ENCODE measurements at regions not wholly inside any gene's neighbourhood (a gene's known extent, or its start where the extent isn't known, plus 50 kb on each side); places are given as distances from the start of the nearest gene placed in this dataset.

GRCh38 chr22:48745842-48746788 is 1081.6 kb downstream of the BRD1 start:
- Histone ChIP-seq H3K27ac (no peak overlapping the region), H3K4me3 (no peak overlapping the region), H3K4me1 (ENCODE audit: low read depth) (no peaks in the 10 kb centered on the region), H3K9me3 (ENCODE audit: low read depth) (no peaks in the 10 kb centered on the region), H3K36me3 (no peaks in the 10 kb centered on the region), H3K27me3 (no peaks in the 10 kb centered on the region)
- DNase-seq (ENCODE audit: low read depth in 1 of 2, low spot score in 1 of 2) = no peak
- no peak for TF ChIP-seq CTCF (IDR thresholded peaks at IDR 0.05; ENCODE audit: low read depth, low read length)

GRCh38 chr22:48744967-48745841 is 1082.5 kb downstream of the BRD1 start:
- Histone ChIP-seq H3K36me3 (no peaks in the 10 kb centered on the region), H3K4me3 (no peak overlapping the region), H3K27ac (no peak overlapping the region), H3K4me1 (ENCODE audit: low read depth) (no peaks in the 10 kb centered on the region), H3K9me3 (ENCODE audit: low read depth) (no peaks in the 10 kb centered on the region), H3K27me3 (no peaks in the 10 kb centered on the region)
- DNase-seq (ENCODE audit: low read depth in 1 of 2, low spot score in 1 of 2) = no peak
- no peak for TF ChIP-seq CTCF (IDR thresholded peaks at IDR 0.05; ENCODE audit: low read depth, low read length)

- no peak overlapping the region for H3K4me3 ChIP-seq
- H3K9me3 ChIP-seq (ENCODE audit: low read depth) = no peaks in the 10 kb centered on the region
- H3K27me3 ChIP-seq = no peaks in the 10 kb centered on the region
- no peaks in the 10 kb centered on the region for H3K4me1 ChIP-seq (ENCODE audit: low read depth)
- H3K36me3 ChIP-seq = no peaks in the 10 kb centered on the region
- no peak overlapping the region for H3K27ac ChIP-seq
- no peak for TF ChIP-seq CTCF (IDR thresholded peaks at IDR 0.05; ENCODE audit: low read depth, low read length)
- no peak for DNase-seq (ENCODE audit: low read depth in 1 of 2, low spot score in 1 of 2)
Measured at GRCh38 chr22:48744283-48744641, 1083.4 kb downstream of the BRD1 start.

- no peak overlapping the region for H3K27ac ChIP-seq
- no peak overlapping the region for H3K4me3 ChIP-seq
- no peaks in the 10 kb centered on the region for H3K4me1 ChIP-seq (ENCODE audit: low read depth)
- H3K27me3 ChIP-seq = no peaks in the 10 kb centered on the region
- no peak for DNase-seq (ENCODE audit: low read depth in 1 of 2, low spot score in 1 of 2)
- TF ChIP-seq CTCF (IDR thresholded peaks at IDR 0.05; ENCODE audit: low read depth, low read length) = no peak
- no peaks in the 10 kb centered on the region for H3K9me3 ChIP-seq (ENCODE audit: low read depth)
- H3K36me3 ChIP-seq = no peaks in the 10 kb centered on the region
Measured at GRCh38 chr22:48743601-48744282, 1083.9 kb downstream of the BRD1 start.

GRCh38 chr22:48742556-48743343 is 1084.9 kb downstream of the BRD1 start:
- TF ChIP-seq CTCF (IDR thresholded peaks at IDR 0.05; ENCODE audit: low read depth, low read length) = no peak
- Histone ChIP-seq H3K4me1 (ENCODE audit: low read depth) (no peaks in the 10 kb centered on the region), H3K9me3 (ENCODE audit: low read depth) (no peaks in the 10 kb centered on the region), H3K27ac (no peak overlapping the region), H3K27me3 (no peaks in the 10 kb centered on the region), H3K36me3 (no peaks in the 10 kb centered on the region), H3K4me3 (no peak overlapping the region)
- no peak for DNase-seq (ENCODE audit: low read depth in 1 of 2, low spot score in 1 of 2)
